Testis (tissue), 2 donors: ENCODE measurements at regions not wholly inside any gene's neighbourhood (a gene's known extent, or its start where the extent isn't known, plus 50 kb on each side); places are given as distances from the start of the nearest gene placed in this dataset.

Source experiments
- CTCF ChIP-seq, 3 experiments: fragments of 450-650 bp in 2 of 3; fragments of 200-600 bp in 1 of 3; sonication (generic) in 1 of 3; IDR thresholded peaks; one replicate each; pipeline ENCODE4 v1.5.1; 2016 to 2019; ENCODE audit warnings: antibody characterized with exemption in 3 of 3, mild to moderate bottlenecking in 2 of 3, moderate library complexity in 1 of 3
- POLR2A ChIP-seq: fragments of 450-650 bp; IDR thresholded peaks from one replicate; pipeline ENCODE4 v1.6.1; 2017; ENCODE audit warnings: antibody characterized with exemption, mild to moderate bottlenecking, moderate library complexity

DNA sequence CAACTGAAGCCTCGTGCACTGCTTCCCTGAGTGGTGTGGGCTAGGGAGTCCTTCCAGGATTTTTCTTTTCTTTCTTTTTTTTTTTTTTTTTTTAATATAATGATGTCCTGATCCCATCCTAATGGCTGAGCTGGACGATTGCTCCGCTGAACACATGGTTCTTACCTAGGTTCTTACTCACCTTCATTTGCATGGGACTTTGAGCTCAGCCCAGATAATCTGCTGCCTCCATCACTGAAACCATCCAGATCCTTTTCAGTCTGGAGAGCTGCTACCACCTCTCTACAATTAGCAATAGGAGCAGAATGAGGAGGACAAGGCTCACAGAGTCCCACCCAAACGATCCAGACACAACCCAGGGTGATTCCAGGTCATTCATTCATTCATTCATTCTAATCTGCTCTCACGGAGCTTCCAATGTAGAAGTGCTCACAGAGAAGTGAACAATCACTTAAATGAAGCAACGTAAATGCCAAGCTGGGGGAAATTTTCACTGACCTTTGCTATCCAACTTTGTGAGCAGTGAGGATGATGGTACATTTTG, 246.3 kb upstream of the RREB1 start:
- TF ChIP-seq POLR2A, result no peak
- no peak for TF ChIP-seq CTCF (IDR thresholded peaks at IDR 0.05)
